Aorta (tissue), 5 donors: ENCODE measurements at regions not wholly inside any gene's neighbourhood (a gene's known extent, or its start where the extent isn't known, plus 50 kb on each side); places are given as distances from the start of the nearest gene placed in this dataset.

ENCODE experiments used
- ATAC-seq: fragments of 200-7000 bp; cut with Tn5 transposase; one replicate; pipeline ENCODE4 v1.9.1; 2022; ENCODE audit warnings: moderate library complexity; ENCODE audit not compliant: low FRiP score
- DNase-seq, 2 donors: peaks; one replicate each; pipeline ENCODE4 v3.0.0-alpha.2; 2020
- H3K27ac ChIP-seq, 2 donors: one replicate each; pipeline ENCODE4 v1.5.1; 2013; ENCODE audit warnings: low read length in 2 of 2, mild to moderate bottlenecking in 2 of 2, moderate library complexity in 2 of 2, control low read depth in 1 of 2, inconsistent platforms in 1 of 2, low read depth in 1 of 2
- H3K27me3 ChIP-seq, 2 donors: one replicate each; pipeline ENCODE4 v1.6.1; 2013; ENCODE audit warnings: control low read depth in 1 of 2, low read length in 1 of 2, mild to moderate bottlenecking in 1 of 2, moderate library complexity in 1 of 2; ENCODE audit not compliant: insufficient read depth in 2 of 2, control insufficient read depth in 1 of 2
- H3K36me3 ChIP-seq, 2 donors: one replicate each; pipeline ENCODE4 v1.6.1; 2013; ENCODE audit warnings: control low read depth in 1 of 2, low read length in 1 of 2, mild to moderate bottlenecking in 1 of 2; ENCODE audit not compliant: insufficient read depth in 2 of 2, control insufficient read depth in 1 of 2
- H3K4me1 ChIP-seq, 2 donors: one replicate each; pipeline ENCODE4 v1.6.1; 2013; ENCODE audit warnings: low read length in 2 of 2, control low read depth in 1 of 2, mild to moderate bottlenecking in 1 of 2, moderate library complexity in 1 of 2; ENCODE audit not compliant: insufficient read depth in 2 of 2, control insufficient read depth in 1 of 2
- H3K4me3 ChIP-seq, 2 donors: one replicate each; pipeline ENCODE4 v1.5.1; 2013; ENCODE audit warnings: low read length in 2 of 2, control low read depth in 1 of 2, mild to moderate bottlenecking in 1 of 2
- H3K9me3 ChIP-seq: one replicate; pipeline ENCODE4 v1.6.1; 2013; ENCODE audit warnings: mild to moderate bottlenecking, low read length; ENCODE audit not compliant: control insufficient read depth
- WGBS, 2 donors: extraction: QIAGEN DNeasy Blood & Tissue Kit; methylation state at CpG; one replicate each; pipeline ENCODE4 v1.1.7; 2013; 5-methylcytosine and 5-hydroxymethylcytosine counted together
- intact Hi-C, 2 donors: fragments of 100-400 bp; cut with DNase I; formaldehyde crosslinking; loops; one replicate each; pipeline versions ENCODE4 v1.14.2 to v1.15.0; 2022
- donor health status: healthy with polysubstance abuse.
- donor health status: Bipolar disorder and iron deficiency.
- donor health status: DM: no; HTN: no; CAD: no.
- donor health status: DM: no; HTN: no; CAD: no.
- donor health status: DM: yes; HTN: yes; CAD: no.

GRCh38 chr2:66938471-66938967 lies 458.6 kb upstream of the ETAA1 start:
- Histone ChIP-seq H3K4me3 (no peak overlapping the region), H3K36me3 (no peaks in the 10 kb centered on the region), H3K9me3 (no peaks in the 10 kb centered on the region), H3K27me3 (no peaks in the 10 kb centered on the region), H3K27ac (no peak overlapping the region), H3K4me1 (no peaks in the 10 kb centered on the region)
- intact Hi-C loops, result no loop called here
- 87 to 90% methylated on average over 1 of the region's 1 CpG for WGBS, 2 donors
- ATAC-seq, result no peak
- DNase-seq, result no peak

GRCh38 chr2:66940080-66940479 lies 457.1 kb upstream of the ETAA1 start:
- Histone ChIP-seq H3K9me3 (no peaks in the 10 kb centered on the region), H3K4me1 (no peaks in the 10 kb centered on the region), H3K4me3 (no peak overlapping the region), H3K27me3 (no peaks in the 10 kb centered on the region), H3K27ac (no peak overlapping the region), H3K36me3 (no peaks in the 10 kb centered on the region)
- intact Hi-C loops, result no loop called here
- no peak for ATAC-seq
- 90 to 97% methylated on average over 1 of the region's 1 CpG for WGBS, 2 donors
- no peak for DNase-seq

- H3K36me3 ChIP-seq, result no peaks in the 10 kb centered on the region
- H3K4me3 ChIP-seq, result no peak overlapping the region
- H3K27ac ChIP-seq, result no peak overlapping the region
- DNase-seq (no peak), ATAC-seq (no peak)
- intact Hi-C loops, result no loop called here
- no peaks in the 10 kb centered on the region for H3K9me3 ChIP-seq
- no peaks in the 10 kb centered on the region for H3K27me3 ChIP-seq
- 69 to 70% methylated on average over 3 of the region's 3 CpGs for WGBS, 2 donors
- H3K4me1 ChIP-seq, result no peaks in the 10 kb centered on the region
Observed at GRCh38 chr2:66948234-66948633, 448.9 kb upstream of the ETAA1 start.

DNA sequence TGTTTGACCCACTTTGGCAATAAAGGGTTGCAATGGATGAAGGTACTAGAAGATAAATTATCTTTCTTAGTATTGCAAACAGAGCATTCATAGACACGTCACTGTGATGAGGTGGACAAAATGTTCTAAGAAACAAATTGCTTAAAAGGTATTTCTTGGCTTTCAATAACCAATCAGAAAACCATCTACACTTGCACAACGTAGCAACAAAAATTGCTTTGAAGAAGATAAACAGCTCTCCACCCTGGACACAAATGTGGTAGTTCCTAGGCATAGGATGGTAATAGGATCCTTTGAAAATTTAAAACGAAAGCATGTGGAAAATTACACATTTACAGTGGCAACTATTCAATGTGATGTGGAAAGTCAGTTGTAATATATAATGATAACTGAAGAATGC lies 439.9 kb upstream of the ETAA1 start:
- H3K4me1 ChIP-seq, result no peaks in the 10 kb centered on the region
- H3K27me3 ChIP-seq, result no peaks in the 10 kb centered on the region
- H3K9me3 ChIP-seq, result no peaks in the 10 kb centered on the region
- ATAC-seq (no peak), DNase-seq (no peak)
- 64 to 74% methylated on average over 3 of the region's 3 CpGs for WGBS, 2 donors
- intact Hi-C loops, result no loop called here
- H3K36me3 ChIP-seq, result no peaks in the 10 kb centered on the region
- no peak overlapping the region for H3K27ac ChIP-seq
- H3K4me3 ChIP-seq, result no peak overlapping the region

DNA sequence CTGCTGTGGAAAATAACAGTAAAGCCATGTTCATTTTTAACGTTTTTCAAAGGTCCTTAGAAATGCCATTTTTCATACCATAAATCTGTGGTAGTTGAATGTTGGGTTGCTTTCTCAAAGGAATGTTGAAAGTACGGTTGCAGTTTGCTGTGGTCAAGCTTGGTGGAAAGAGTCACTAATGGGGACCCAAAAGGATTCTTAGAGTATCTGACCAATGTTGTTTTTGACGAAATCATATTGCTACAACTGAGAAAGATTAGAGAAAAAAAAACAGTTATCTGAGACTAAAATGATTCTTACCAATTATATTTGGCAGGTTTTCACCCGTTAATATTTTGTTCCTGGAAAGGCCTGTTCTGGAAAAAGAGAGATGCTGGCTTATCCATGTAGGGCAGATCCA lies 439.5 kb upstream of the ETAA1 start:
- Histone ChIP-seq H3K4me3 (no peak overlapping the region), H3K27ac (no peak overlapping the region), H3K4me1 (no peaks in the 10 kb centered on the region), H3K36me3 (no peaks in the 10 kb centered on the region), H3K27me3 (no peaks in the 10 kb centered on the region), H3K9me3 (no peaks in the 10 kb centered on the region)
- DNase-seq, result no peak
- ATAC-seq, result no peak
- 21 to 40% methylated on average over 4 of the region's 4 CpGs for WGBS, 2 donors
- intact Hi-C loops, result no loop called here

DNA sequence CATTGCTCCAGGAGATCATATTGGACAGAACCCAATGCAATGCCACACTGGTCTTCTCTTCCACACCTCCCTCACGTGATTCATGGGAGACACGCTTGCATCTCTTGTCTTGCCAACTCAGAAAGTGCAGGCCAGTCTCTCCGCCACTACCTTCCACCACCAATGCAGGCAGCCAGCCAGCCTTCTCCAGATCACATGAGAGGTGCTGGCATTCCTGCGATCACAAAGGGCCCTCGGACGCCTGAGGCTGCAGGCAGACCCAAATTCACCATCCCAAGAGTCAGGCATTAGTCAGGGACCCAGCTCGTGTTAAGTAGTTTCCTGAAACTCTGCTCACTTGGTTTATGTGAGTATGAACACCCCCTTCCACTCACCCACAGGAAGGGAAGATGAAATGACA lies 437.0 kb upstream of the ETAA1 start:
- Histone ChIP-seq H3K9me3 (no peaks in the 10 kb centered on the region), H3K36me3 (no peaks in the 10 kb centered on the region), H3K27ac (no peak overlapping the region), H3K4me1 (no peaks in the 10 kb centered on the region), H3K4me3 (no peak overlapping the region), H3K27me3 (no peaks in the 10 kb centered on the region)
- DNase-seq (no peak), ATAC-seq (no peak)
- intact Hi-C loops, result no loop called here
- 81 to 98% methylated on average over 7 of the region's 7 CpGs for WGBS, 2 donors

- intact Hi-C loops, result no loop called here
- Histone ChIP-seq H3K27ac (no peak overlapping the region), H3K4me1 (no peaks in the 10 kb centered on the region), H3K27me3 (no peaks in the 10 kb centered on the region), H3K9me3 (no peaks in the 10 kb centered on the region), H3K36me3 (no peaks in the 10 kb centered on the region), H3K4me3 (no peak overlapping the region)
- WGBS, 2 donors, result 39 to 48% methylated on average over 3 of the region's 3 CpGs
- no peak for DNase-seq
- ATAC-seq, result no peak
Observed at GRCh38 chr2:66962716-66963115, 434.4 kb upstream of the ETAA1 start.

- Histone ChIP-seq H3K27me3 (no peaks in the 10 kb centered on the region), H3K9me3 (no peaks in the 10 kb centered on the region), H3K36me3 (no peaks in the 10 kb centered on the region), H3K4me3 (no peak overlapping the region), H3K4me1 (no peaks in the 10 kb centered on the region), H3K27ac (no peak overlapping the region)
- DNase-seq (no peak), ATAC-seq (no peak)
- intact Hi-C loops, result no loop called here
- WGBS, 2 donors, result 50 to 66% methylated on average over 3 of the region's 3 CpGs
Observed at GRCh38 chr2:66966631-66967030, 430.5 kb upstream of the ETAA1 start.

GRCh38 chr2:66968946-66969345 lies 428.2 kb upstream of the ETAA1 start:
- 73% methylated on average over 3 of the region's 3 CpGs for WGBS, 2 donors

More at GRCh38 chr2:66968946-66969345, 428.2 kb upstream of the ETAA1 start:
- ATAC-seq, result no peak
- Histone ChIP-seq H3K27ac (no peak overlapping the region), H3K4me1 (no peaks in the 10 kb centered on the region), H3K9me3 (no peaks in the 10 kb centered on the region), H3K4me3 (no peak overlapping the region), H3K36me3 (no peaks in the 10 kb centered on the region), H3K27me3 (no peaks in the 10 kb centered on the region)
- no peak for DNase-seq
- intact Hi-C loops, result no loop called here
